ENCODE measurements at regions not wholly inside any gene's neighbourhood (a gene's known extent, or its start where the extent isn't known, plus 50 kb on each side); places are given as distances from the start of the nearest gene placed in this dataset.

DNA sequence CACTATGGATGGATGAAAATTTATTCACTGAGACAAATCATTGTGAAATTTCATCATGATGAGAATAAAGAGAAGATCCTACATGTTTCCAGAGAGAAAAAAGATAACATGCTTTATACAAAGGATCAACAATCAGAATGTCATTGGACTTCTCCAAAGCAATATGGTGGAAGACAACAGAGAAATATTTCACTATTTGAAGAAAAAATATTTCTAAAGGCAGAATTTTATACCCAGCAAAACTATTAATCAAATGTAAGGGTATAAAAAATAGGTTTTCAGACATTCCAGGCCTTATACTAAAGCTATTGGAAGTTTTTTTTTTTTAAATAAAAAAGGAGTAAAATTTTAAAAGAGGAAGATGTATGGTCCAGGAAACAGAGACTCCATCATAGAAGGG, 100.6 kb upstream of the OLIG2 start:
- no peaks in the 10 kb centered on the region for H3K79me1 ChIP-seq (ENCODE audit: low read depth, low read length)
- no peak for TF ChIP-seq CTBP2 (IDR thresholded peaks at IDR 0.05; ENCODE audit: borderline replicate concordance, insufficient read depth, insufficient read length, low read length)
- TF ChIP-seq CEBPB (IDR thresholded peaks at IDR 0.05; ENCODE audit: low read depth, low read length) = no peak
- TF ChIP-seq SUZ12 (IDR thresholded peaks at IDR 0.05; ENCODE audit: low read length) = no peak
- no peak for TF ChIP-seq TAF1 (IDR thresholded peaks at IDR 0.05; ENCODE audit: low read depth, low read length)
- TF ChIP-seq, protein P1, sequence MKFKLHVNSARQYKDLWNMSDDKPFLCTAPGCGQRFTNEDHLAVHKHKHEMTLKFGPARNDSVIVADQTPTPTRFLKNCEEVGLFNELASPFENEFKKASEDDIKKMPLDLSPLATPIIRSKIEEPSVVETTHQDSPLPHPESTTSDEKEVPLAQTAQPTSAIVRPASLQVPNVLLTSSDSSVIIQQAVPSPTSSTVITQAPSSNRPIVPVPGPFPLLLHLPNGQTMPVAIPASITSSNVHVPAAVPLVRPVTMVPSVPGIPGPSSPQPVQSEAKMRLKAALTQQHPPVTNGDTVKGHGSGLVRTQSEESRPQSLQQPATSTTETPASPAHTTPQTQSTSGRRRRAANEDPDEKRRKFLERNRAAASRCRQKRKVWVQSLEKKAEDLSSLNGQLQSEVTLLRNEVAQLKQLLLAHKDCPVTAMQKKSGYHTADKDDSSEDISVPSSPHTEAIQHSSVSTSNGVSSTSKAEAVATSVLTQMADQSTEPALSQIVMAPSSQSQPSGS (IDR thresholded peaks at IDR 0.05; ENCODE audit: low read length) = no peak
- TF ChIP-seq TEAD4 (IDR thresholded peaks at IDR 0.05; ENCODE audit: low read depth, low read length) = no peak
- no peak for TF ChIP-seq BRCA1 (IDR thresholded peaks at IDR 0.05; ENCODE audit: low read depth, low read length)
- TF ChIP-seq CBX8 (IDR thresholded peaks at IDR 0.05; ENCODE audit: borderline replicate concordance, low read depth, low read length) = no peak
- TF ChIP-seq NRF1 (IDR thresholded peaks at IDR 0.05; ENCODE audit: low read depth, low read length) = no peak
- TF ChIP-seq CHD2 (IDR thresholded peaks at IDR 0.05; ENCODE audit: low read length) = no peak
- no peak for TF ChIP-seq RBBP5 (IDR thresholded peaks at IDR 0.05; ENCODE audit: borderline replicate concordance, low read depth, low read length)
- no peak for TF ChIP-seq TAF7 (optimal IDR thresholded peaks at IDR 0.05; ENCODE audit: borderline replicate concordance, low read depth, low read length)
- TF ChIP-seq CHD1 (IDR thresholded peaks at IDR 0.05; ENCODE audit: low read depth, low read length) = no peak
- TF ChIP-seq HDAC2 (IDR thresholded peaks at IDR 0.05; ENCODE audit: borderline replicate concordance in 1 of 2, low read depth in 2 of 2, low read length in 2 of 2) = no peak
- TF ChIP-seq JUND (IDR thresholded peaks at IDR 0.05; ENCODE audit: low read length) = no peak
- H3K23me2 ChIP-seq (ENCODE audit: low read depth, low read length) = peaks cover 2% of the 10 kb centered on the region; the same call in 1 of the 2 replicates
- POLR2A ChIA-PET (ENCODE audit: partially characterized antibody) = no interaction called here
- H3K4me2 ChIP-seq (ENCODE audit: insufficient read depth in 1 of 2, low read depth in 2 of 2, low read length in 2 of 2) = no peak overlapping the region
- no peak overlapping the region for H4K5ac ChIP-seq (ENCODE audit: insufficient read length, low read depth, low read length)
- no peak overlapping the region for H2BK12ac ChIP-seq (ENCODE audit: low read depth, low read length)
- H3K4me1 ChIP-seq (replicated peaks in 1 of 4; ENCODE audit: control insufficient read depth in 3 of 4, insufficient read depth in 4 of 4, low read length in 3 of 4) = peaks cover 0 to 3% (median 0%) of the 10 kb centered on the region in 4 experiments; a peak in 1 of 7 replicates
- no peak overlapping the region for H3K56ac ChIP-seq (replicated peaks; ENCODE audit: insufficient read length, low read depth, low read length)
- H4K20me1 ChIP-seq (replicated peaks in 1 of 2; ENCODE audit: control insufficient read depth in 1 of 2, insufficient read depth in 2 of 2, low read length in 2 of 2) = no peaks in the 10 kb centered on the region
- H3K14ac ChIP-seq (ENCODE audit: insufficient read length) = no peak overlapping the region
- no peak overlapping the region for H2AK5ac ChIP-seq (ENCODE audit: low read depth, low read length)
- H3K4me3 ChIP-seq (ENCODE audit: extremely low read depth in 1 of 4, insufficient read depth in 2 of 4, low read depth in 3 of 4, low read length in 4 of 4) = no peak overlapping the region
- H4K91ac ChIP-seq (replicated peaks; ENCODE audit: insufficient read length, low read length) = no peak overlapping the region
- H2BK120ac ChIP-seq (replicated peaks; ENCODE audit: low read depth, low read length) = no peak overlapping the region
- no peak for FAIRE-seq
- DNase-seq (ENCODE audit: low read depth in 1 of 2, low spot score in 2 of 2) = no peak
- H3K23ac ChIP-seq (ENCODE audit: insufficient read length) = no peak overlapping the region
- H3K27me3 ChIP-seq (replicated peaks in 1 of 4; ENCODE audit: control insufficient read depth in 3 of 4, extremely low read depth in 1 of 4, insufficient read depth in 3 of 4, low read length in 3 of 4) = no peaks in the 10 kb centered on the region
- no peaks in the 10 kb centered on the region; a peak in 1 of 4 replicates for H3K9me3 ChIP-seq (ENCODE audit: insufficient read depth in 2 of 2, low read depth in 1 of 2, low read length in 1 of 2)
- no peak overlapping the region for H3K27ac ChIP-seq (ENCODE audit: low read depth, low read length)
- H2BK5ac ChIP-seq (ENCODE audit: low read depth, low read length) = no peak overlapping the region
- no peaks in the 10 kb centered on the region for H3K36me3 ChIP-seq (ENCODE audit: control insufficient read depth in 2 of 4, insufficient read depth in 4 of 4, low read length in 3 of 4)
- no peak overlapping the region for H2BK15ac ChIP-seq (ENCODE audit: low read length)
- H2BK20ac ChIP-seq (ENCODE audit: low read length) = no peak overlapping the region
- CTCF ChIA-PET (ENCODE audit: partially characterized antibody) = no interaction called here
- H3K9ac ChIP-seq (replicated peaks in 1 of 4; ENCODE audit: extremely low read depth in 1 of 4, low read depth in 3 of 4, low read length in 3 of 4) = no peak overlapping the region
- H3K4ac ChIP-seq (replicated peaks; ENCODE audit: insufficient read length, low read depth, low read length) = no peak overlapping the region
- H3K79me2 ChIP-seq (ENCODE audit: control insufficient read depth in 1 of 2, insufficient read depth in 2 of 2, low read length in 2 of 2) = no peaks in the 10 kb centered on the region
- no peak overlapping the region for H3K18ac ChIP-seq (ENCODE audit: extremely low read depth, low read length)
- H2AFZ ChIP-seq (ENCODE audit: low read length) = no peak overlapping the region
- no peak overlapping the region for H4K8ac ChIP-seq (ENCODE audit: extremely low read depth, insufficient read depth, low read length)
